ENCODE measurements at regions not wholly inside any gene's neighbourhood (a gene's known extent, or its start where the extent isn't known, plus 50 kb on each side); places are given as distances from the start of the nearest gene placed in this dataset.
"Not testable (repeated sequence)": the region's sequence is repeated elsewhere in the genome, so short reads cannot be mapped to it uniquely, and the experiment has no call there.

DNA sequence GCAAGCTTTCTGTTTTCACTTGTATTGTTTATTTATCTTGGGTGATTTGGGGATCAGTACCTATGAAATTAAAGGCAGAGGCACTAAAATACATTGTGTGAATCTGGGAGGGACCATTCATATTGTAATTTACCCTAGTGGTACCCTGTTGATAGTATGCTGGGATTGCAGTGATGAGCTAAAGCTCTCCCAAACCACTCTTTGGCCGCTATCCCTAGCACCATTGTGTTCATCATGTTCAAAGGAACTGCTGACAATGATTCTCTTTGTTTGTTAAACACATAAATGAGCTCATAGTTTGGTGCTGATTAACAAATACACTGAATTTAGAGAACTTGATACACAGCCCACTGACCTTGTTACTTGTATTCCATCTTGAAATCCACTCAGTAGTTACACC, 1469.8 kb downstream of the CDH11 start:
- Histone ChIP-seq H3K36me3 (no peaks in the 10 kb centered on the region), H3K9me3 (no peaks in the 10 kb centered on the region), H3K27ac (no peak overlapping the region), H3K27me3 (replicated peaks; ENCODE audit: insufficient read depth) (no peaks in the 10 kb centered on the region), H3K4me1 (replicated peaks) (no peaks in the 10 kb centered on the region), H3K4me3 (no peak overlapping the region)
- 46% methylated on average over 1 of the region's 1 CpG for WGBS
- DNase-seq (ENCODE audit: low spot score), result no peak
- TF ChIP-seq, protein P1, sequence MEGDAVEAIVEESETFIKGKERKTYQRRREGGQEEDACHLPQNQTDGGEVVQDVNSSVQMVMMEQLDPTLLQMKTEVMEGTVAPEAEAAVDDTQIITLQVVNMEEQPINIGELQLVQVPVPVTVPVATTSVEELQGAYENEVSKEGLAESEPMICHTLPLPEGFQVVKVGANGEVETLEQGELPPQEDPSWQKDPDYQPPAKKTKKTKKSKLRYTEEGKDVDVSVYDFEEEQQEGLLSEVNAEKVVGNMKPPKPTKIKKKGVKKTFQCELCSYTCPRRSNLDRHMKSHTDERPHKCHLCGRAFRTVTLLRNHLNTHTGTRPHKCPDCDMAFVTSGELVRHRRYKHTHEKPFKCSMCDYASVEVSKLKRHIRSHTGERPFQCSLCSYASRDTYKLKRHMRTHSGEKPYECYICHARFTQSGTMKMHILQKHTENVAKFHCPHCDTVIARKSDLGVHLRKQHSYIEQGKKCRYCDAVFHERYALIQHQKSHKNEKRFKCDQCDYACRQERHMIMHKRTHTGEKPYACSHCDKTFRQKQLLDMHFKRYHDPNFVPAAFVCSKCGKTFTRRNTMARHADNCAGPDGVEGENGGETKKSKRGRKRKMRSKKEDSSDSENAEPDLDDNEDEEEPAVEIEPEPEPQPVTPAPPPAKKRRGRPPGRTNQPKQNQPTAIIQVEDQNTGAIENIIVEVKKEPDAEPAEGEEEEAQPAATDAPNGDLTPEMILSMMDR (IDR thresholded peaks at IDR 0.05), result no peak
- TF ChIP-seq POLR2AphosphoS5 (IDR thresholded peaks at IDR 0.05), result no peak
- TF ChIP-seq POLR2A (IDR thresholded peaks at IDR 0.05), result no peak
- intact Hi-C loops (cut with DNase I), result no loop called here

DNA sequence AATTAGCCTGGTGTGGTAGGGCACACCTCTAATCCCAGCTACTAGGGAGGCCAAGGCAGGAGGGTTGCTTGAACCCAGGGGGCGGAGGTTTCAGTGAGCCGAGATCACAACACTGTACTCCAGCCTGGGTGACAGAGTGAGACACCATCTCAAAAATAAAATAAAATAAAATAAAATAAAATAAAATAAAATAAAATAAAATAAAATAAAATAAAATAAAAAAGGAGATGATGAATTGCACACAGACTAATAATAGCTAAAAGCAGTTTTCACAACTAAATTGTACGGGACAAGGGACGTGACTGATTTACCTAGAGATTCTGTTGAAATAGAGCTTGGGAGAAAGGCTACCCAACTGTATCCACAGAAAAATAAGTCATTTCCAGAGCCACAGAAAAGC, 1471.3 kb downstream of the CDH11 start:
- intact Hi-C loops (cut with DNase I), result no loop called here
- no peak for DNase-seq (ENCODE audit: low spot score)
- H3K36me3 ChIP-seq, result no peaks in the 10 kb centered on the region
- no peaks in the 10 kb centered on the region for H3K9me3 ChIP-seq
- no peak overlapping the region for H3K27ac ChIP-seq
- 98% methylated on average over 4 of the region's 4 CpGs for WGBS
- TF ChIP-seq POLR2A (IDR thresholded peaks at IDR 0.05) (no peak), POLR2AphosphoS5 (IDR thresholded peaks at IDR 0.05) (no peak)
- TF ChIP-seq, protein P1 (IDR thresholded peaks at IDR 0.05), result no peak
- no peaks in the 10 kb centered on the region for H3K27me3 ChIP-seq (replicated peaks; ENCODE audit: insufficient read depth)
- H3K4me3 ChIP-seq, result no peak overlapping the region
- H3K4me1 ChIP-seq (replicated peaks), result no peaks in the 10 kb centered on the region

DNA sequence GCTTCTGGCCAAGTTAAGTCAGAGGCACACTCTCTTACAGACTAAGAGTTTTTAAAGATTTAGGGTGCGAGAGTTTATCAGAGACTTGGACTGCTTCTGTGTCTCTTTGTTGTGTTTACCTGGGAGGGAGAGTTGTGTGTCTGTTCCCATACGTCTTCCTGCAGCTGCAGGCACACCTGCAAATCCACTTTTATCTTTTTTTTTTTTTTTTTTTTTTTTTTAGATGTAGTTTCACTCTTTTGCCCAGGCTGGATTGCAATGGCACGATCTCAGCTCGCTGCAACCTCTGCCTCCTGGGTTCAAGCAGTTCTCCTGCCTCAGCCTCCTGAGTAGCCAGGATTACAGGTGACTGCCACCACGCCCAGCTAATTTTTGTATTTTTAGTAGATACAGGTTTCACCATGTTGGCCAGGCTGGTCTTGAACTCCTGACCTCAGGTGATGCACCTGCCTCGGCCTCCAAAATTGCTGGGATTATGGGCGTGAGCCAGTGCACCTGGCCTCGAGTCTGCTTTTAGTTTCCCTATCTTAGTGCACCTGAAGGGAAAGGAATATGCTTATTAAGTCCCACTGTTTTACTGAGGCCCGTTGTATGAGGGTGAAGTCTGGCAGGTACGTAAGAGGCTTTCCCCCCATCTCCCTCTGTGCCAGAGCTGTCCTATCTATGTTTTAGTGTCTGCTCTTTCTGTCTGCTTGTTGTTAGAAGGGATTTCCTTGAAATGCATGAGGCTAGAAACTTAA, 1488.0 kb downstream of the CDH11 start:
- H3K36me3 ChIP-seq; intact Hi-C loops (cut with DNase I); DNase-seq (ENCODE audit: low spot score); H3K4me3 ChIP-seq; H3K27ac ChIP-seq; H3K4me1 ChIP-seq (replicated peaks); H3K27me3 ChIP-seq (replicated peaks; ENCODE audit: insufficient read depth); H3K9me3 ChIP-seq: not testable (repeated sequence)
- 89% methylated on average over 10 of the region's 10 CpGs for WGBS

DNA sequence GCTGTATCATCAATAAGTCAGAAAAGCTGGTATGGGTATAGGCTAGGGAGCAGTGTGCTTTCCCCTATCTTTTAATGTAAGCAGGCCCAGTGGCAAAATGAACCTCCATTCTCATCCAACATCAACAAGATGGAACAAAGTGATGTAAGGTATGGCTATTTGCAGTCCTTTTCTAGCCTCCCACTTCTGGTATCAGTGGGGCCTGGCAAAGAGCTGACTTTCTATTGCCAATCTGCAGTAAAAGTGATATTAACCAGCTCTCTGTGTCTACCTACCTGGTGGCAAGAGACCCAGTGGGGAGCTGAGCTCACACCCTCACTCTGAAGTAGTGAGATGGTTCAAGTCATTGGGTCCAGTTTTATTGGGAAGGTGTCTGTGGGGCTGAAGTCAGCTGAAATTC, 1492.6 kb downstream of the CDH11 start:
- TF ChIP-seq, protein P1 (IDR thresholded peaks at IDR 0.05), result no peak
- TF ChIP-seq POLR2AphosphoS5 (IDR thresholded peaks at IDR 0.05), result no peak
- no peak for TF ChIP-seq POLR2A (IDR thresholded peaks at IDR 0.05)
- no peak for DNase-seq (ENCODE audit: low spot score)
- no peaks in the 10 kb centered on the region for H3K27me3 ChIP-seq (replicated peaks; ENCODE audit: insufficient read depth)
- H3K4me1 ChIP-seq (replicated peaks), result no peaks in the 10 kb centered on the region
- intact Hi-C loops (cut with DNase I), result no loop called here
- H3K36me3 ChIP-seq, result no peaks in the 10 kb centered on the region
- no peaks in the 10 kb centered on the region for H3K9me3 ChIP-seq
- no peak overlapping the region for H3K27ac ChIP-seq
- H3K4me3 ChIP-seq, result no peak overlapping the region

DNA sequence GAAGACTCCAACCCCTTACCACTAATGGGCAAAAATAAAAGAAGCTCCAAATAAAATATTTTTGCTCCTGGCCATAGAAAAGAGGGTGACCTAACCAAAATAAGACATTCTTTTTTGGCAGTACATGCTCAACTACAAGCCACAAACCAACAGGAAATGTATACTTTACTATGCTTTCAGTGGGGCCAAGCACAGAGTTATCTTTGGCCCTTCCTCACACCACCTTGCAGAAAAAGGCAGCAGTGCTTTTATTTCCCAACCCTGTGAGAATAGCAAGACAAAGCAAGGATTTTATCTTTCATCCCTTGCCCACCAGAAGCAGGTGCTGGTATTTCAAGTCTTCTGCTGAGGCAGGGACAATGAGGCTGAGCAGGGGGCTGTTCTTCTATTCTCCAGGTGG, 1493.1 kb downstream of the CDH11 start:
- no peaks in the 10 kb centered on the region for H3K9me3 ChIP-seq
- H3K36me3 ChIP-seq, result no peaks in the 10 kb centered on the region
- intact Hi-C loops (cut with DNase I), result no loop called here
- no peak for DNase-seq (ENCODE audit: low spot score)
- no peak overlapping the region for H3K27ac ChIP-seq
- TF ChIP-seq, protein P1 (IDR thresholded peaks at IDR 0.05), result no peak
- TF ChIP-seq POLR2A (IDR thresholded peaks at IDR 0.05) (no peak), POLR2AphosphoS5 (IDR thresholded peaks at IDR 0.05) (no peak)
- H3K4me3 ChIP-seq, result no peak overlapping the region
- H3K4me1 ChIP-seq (replicated peaks), result no peaks in the 10 kb centered on the region
- H3K27me3 ChIP-seq (replicated peaks; ENCODE audit: insufficient read depth), result no peaks in the 10 kb centered on the region

Data from prostate gland (tissue), 2 donors.